ENCODE measurements at regions not wholly inside any gene's neighbourhood (a gene's known extent, or its start where the extent isn't known, plus 50 kb on each side); places are given as distances from the start of the nearest gene placed in this dataset.

- no peak for DNase-seq
- POLR2A ChIA-PET (ENCODE audit: partially characterized antibody): no interaction called here
- Mint-ChIP-seq H3K27ac (no peak overlapping the region), H3K9me3 (peaks cover 0 to 10% (median 0%) of the 10 kb centered on the region in 8 donors), H3K4me3 (no peak overlapping the region), H3K27me3 (no peaks in the 10 kb centered on the region), H3K36me3 (no peaks in the 10 kb centered on the region), H3K4me1 (no peaks in the 10 kb centered on the region)
- H3K36me3 ChIP-seq (ENCODE audit: insufficient read depth, low read length): no peaks in the 10 kb centered on the region
- no peaks in the 10 kb centered on the region for H3K9me3 ChIP-seq (ENCODE audit: control insufficient read depth in 1 of 2, low read length in 2 of 2)
- H3K27me3 ChIP-seq (ENCODE audit: insufficient read depth, low read length): no peaks in the 10 kb centered on the region
- H3K27ac ChIP-seq (ENCODE audit: low read depth, low read length): no peak overlapping the region
- CTCF ChIA-PET (ENCODE audit: partially characterized antibody): no interaction called here
- no peaks in the 10 kb centered on the region for H3K4me1 ChIP-seq (ENCODE audit: insufficient read depth, low read length)
- no peak overlapping the region for H3K4me3 ChIP-seq (ENCODE audit: low read length in 2 of 2)
- intact Hi-C loops (cut with micrococcal nuclease): no loop called here
Measured at GRCh38 chr9:118094387-118094786, 390.2 kb downstream of the TLR4 start.

DNA sequence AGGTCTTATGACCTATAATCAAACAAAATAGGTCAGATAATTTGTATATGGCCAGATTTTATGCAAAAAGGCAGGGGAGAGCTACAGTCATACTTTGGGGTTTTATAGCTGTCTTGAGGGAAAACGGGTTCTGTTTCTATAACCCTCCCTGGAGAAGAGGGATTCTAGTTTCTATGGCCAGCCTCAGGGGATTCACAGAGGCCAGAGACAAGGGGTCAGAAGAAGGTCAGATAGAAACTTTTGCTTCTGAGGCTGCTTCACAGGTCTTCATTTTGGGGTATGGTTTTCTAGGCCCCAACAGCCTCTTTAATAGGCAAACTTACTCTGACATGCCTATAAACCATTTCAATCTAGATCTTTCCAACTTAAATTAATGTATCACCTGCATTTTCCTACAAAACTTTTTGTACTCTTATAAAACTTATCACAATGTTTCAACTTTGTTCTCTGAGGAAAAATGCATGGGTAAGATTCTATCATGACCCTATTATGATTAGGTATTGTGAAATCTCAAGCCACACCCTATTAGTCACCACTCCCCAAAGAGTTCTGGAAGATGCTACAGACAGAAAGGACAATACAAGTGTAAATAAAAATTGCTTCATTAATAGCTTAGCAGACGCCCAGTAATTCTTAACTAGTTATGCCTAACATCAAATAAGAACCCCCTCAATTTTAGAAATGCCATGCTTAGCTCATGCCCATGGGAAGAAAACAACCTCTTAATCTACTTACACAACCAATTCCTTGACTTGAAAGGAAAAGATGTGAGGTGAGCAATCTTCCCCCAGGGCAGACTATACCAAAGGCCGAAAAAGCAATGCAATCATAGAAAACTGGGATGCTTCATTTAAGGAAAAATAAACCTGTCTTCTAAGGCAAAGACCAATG, 396.6 kb downstream of the TLR4 start:
- DNase-seq: no peak
- H3K9me3 ChIP-seq (ENCODE audit: control insufficient read depth in 1 of 2, low read length in 2 of 2): no peaks in the 10 kb centered on the region
- CTCF ChIA-PET (ENCODE audit: partially characterized antibody): no interaction called here
- H3K9me3 Mint-ChIP-seq: peaks cover 0 to 6% (median 2%) of the 10 kb centered on the region in 8 donors
- no peak overlapping the region for H3K27ac Mint-ChIP-seq
- no peaks in the 10 kb centered on the region for H3K36me3 Mint-ChIP-seq
- no peaks in the 10 kb centered on the region for H3K4me1 Mint-ChIP-seq
- no peak overlapping the region for H3K4me3 ChIP-seq (ENCODE audit: low read length in 2 of 2)
- H3K4me1 ChIP-seq (ENCODE audit: insufficient read depth, low read length): no peaks in the 10 kb centered on the region
- H3K27ac ChIP-seq (ENCODE audit: low read depth, low read length): no peak overlapping the region
- H3K36me3 ChIP-seq (ENCODE audit: insufficient read depth, low read length): no peaks in the 10 kb centered on the region
- H3K27me3 Mint-ChIP-seq: no peaks in the 10 kb centered on the region
- intact Hi-C loops (cut with micrococcal nuclease): no loop called here
- no peaks in the 10 kb centered on the region for H3K27me3 ChIP-seq (ENCODE audit: insufficient read depth, low read length)
- no peak overlapping the region for H3K4me3 Mint-ChIP-seq
- POLR2A ChIA-PET (ENCODE audit: partially characterized antibody): no interaction called here

DNA sequence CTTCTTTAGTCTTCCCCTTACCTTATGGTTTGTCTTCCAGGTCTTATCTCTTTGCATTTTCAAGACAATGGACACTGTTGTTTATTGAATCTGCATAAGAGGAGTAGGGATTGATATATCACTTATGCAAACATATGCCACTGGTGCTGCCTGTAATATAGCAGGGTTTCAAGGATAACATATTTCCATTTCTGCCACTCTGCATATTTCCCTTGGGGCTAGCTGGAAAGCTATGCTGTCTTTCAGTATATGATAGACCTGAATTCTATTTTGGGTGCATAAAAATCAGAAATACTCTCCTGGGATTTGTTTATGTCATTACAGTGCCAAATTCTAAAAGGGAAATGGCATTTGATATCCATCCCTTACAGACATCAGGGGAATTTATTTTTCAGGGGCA, 400.2 kb downstream of the TLR4 start:
- Mint-ChIP-seq H3K27ac (no peak overlapping the region), H3K4me3 (no peak overlapping the region), H3K9me3 (peaks cover 0 to 8% (median under 1%) of the 10 kb centered on the region in 8 donors), H3K36me3 (no peaks in the 10 kb centered on the region), H3K4me1 (no peaks in the 10 kb centered on the region), H3K27me3 (no peaks in the 10 kb centered on the region)
- Histone ChIP-seq H3K27me3 (ENCODE audit: insufficient read depth, low read length) (no peaks in the 10 kb centered on the region), H3K4me3 (ENCODE audit: low read length in 2 of 2) (no peak overlapping the region), H3K27ac (ENCODE audit: low read depth, low read length) (no peak overlapping the region), H3K4me1 (ENCODE audit: insufficient read depth, low read length) (no peaks in the 10 kb centered on the region), H3K36me3 (ENCODE audit: insufficient read depth, low read length) (no peaks in the 10 kb centered on the region), H3K9me3 (ENCODE audit: control insufficient read depth in 1 of 2, low read length in 2 of 2) (no peaks in the 10 kb centered on the region)
- ChIA-PET CTCF (ENCODE audit: partially characterized antibody) (no interaction called here), POLR2A (ENCODE audit: partially characterized antibody) (no interaction called here)
- intact Hi-C loops (cut with micrococcal nuclease): no loop called here
- DNase-seq: no peak

DNA sequence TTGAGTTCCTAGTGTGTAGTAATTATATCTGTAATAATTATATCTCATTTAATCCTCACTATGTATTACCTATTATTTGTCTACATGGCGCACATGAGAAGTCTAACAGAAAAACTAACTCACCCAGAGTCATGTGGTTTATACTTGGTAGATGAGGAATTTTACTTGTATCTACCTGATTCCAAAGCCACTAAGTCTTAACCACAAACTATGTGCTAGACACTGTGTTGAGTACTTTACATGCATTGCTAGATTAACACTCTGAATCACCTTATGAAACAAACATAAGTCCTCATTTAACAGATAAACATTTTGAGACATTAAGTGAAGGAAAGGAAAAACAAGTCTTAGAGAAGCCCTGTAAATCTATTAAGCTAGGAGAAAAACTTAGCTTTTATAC, 404.8 kb downstream of the TLR4 start:
- Histone ChIP-seq H3K4me1 (ENCODE audit: insufficient read depth, low read length) (no peaks in the 10 kb centered on the region), H3K27ac (ENCODE audit: low read depth, low read length) (no peak overlapping the region), H3K36me3 (ENCODE audit: insufficient read depth, low read length) (no peaks in the 10 kb centered on the region), H3K27me3 (ENCODE audit: insufficient read depth, low read length) (no peaks in the 10 kb centered on the region), H3K4me3 (ENCODE audit: low read length in 2 of 2) (no peak overlapping the region), H3K9me3 (ENCODE audit: control insufficient read depth in 1 of 2, low read length in 2 of 2) (no peaks in the 10 kb centered on the region)
- DNase-seq: no peak
- Mint-ChIP-seq H3K27ac (no peak overlapping the region), H3K36me3 (no peaks in the 10 kb centered on the region), H3K4me3 (no peak overlapping the region), H3K4me1 (no peaks in the 10 kb centered on the region), H3K27me3 (peaks cover 0 to 1% of the 10 kb centered on the region in 2 donors), H3K9me3 (peaks cover 0 to 8% (median 2%) of the 10 kb centered on the region in 8 donors)
- ChIA-PET CTCF (ENCODE audit: partially characterized antibody) (no interaction called here), POLR2A (ENCODE audit: partially characterized antibody) (interaction anchor here (0.8 kb wide), 1 partner anchor 89 kb away, joined by 3 read pairs; no protein-coding TSS in a partner anchor)
- intact Hi-C loops (cut with micrococcal nuclease): no loop called here

- Histone ChIP-seq H3K4me3 (ENCODE audit: low read length in 2 of 2) (no peak overlapping the region), H3K36me3 (ENCODE audit: insufficient read depth, low read length) (no peaks in the 10 kb centered on the region), H3K4me1 (ENCODE audit: insufficient read depth, low read length) (no peaks in the 10 kb centered on the region), H3K9me3 (ENCODE audit: control insufficient read depth in 1 of 2, low read length in 2 of 2) (no peaks in the 10 kb centered on the region), H3K27ac (ENCODE audit: low read depth, low read length) (no peak overlapping the region), H3K27me3 (ENCODE audit: insufficient read depth, low read length) (no peaks in the 10 kb centered on the region)
- ChIA-PET POLR2A (ENCODE audit: partially characterized antibody) (no interaction called here), CTCF (ENCODE audit: partially characterized antibody) (no interaction called here)
- intact Hi-C loops (cut with micrococcal nuclease): no loop called here
- Mint-ChIP-seq H3K27me3 (peaks cover 0 to 1% of the 10 kb centered on the region in 2 donors), H3K36me3 (no peaks in the 10 kb centered on the region), H3K4me3 (no peak overlapping the region), H3K9me3 (peaks cover 0 to 8% (median 2%) of the 10 kb centered on the region in 8 donors), H3K4me1 (no peaks in the 10 kb centered on the region), H3K27ac (no peak overlapping the region)
- DNase-seq: no peak
Measured at GRCh38 chr9:118109542-118109941, 405.3 kb downstream of the TLR4 start.

- no peaks in the 10 kb centered on the region for H3K4me1 Mint-ChIP-seq
- DNase-seq: no peak
- H3K27me3 Mint-ChIP-seq: no peaks in the 10 kb centered on the region
- no peak overlapping the region for H3K27ac Mint-ChIP-seq
- H3K9me3 Mint-ChIP-seq: peaks cover 0 to 5% (median 2%) of the 10 kb centered on the region in 8 donors
- ChIA-PET POLR2A (ENCODE audit: partially characterized antibody) (no interaction called here), CTCF (ENCODE audit: partially characterized antibody) (no interaction called here)
- Histone ChIP-seq H3K9me3 (ENCODE audit: control insufficient read depth in 1 of 2, low read length in 2 of 2) (no peaks in the 10 kb centered on the region), H3K4me3 (ENCODE audit: low read length in 2 of 2) (no peak overlapping the region), H3K36me3 (ENCODE audit: insufficient read depth, low read length) (no peaks in the 10 kb centered on the region), H3K27ac (ENCODE audit: low read depth, low read length) (no peak overlapping the region), H3K27me3 (ENCODE audit: insufficient read depth, low read length) (no peaks in the 10 kb centered on the region), H3K4me1 (ENCODE audit: insufficient read depth, low read length) (no peaks in the 10 kb centered on the region)
- peaks cover 0 to 3% of the 10 kb centered on the region in 2 donors for H3K36me3 Mint-ChIP-seq
- intact Hi-C loops (cut with micrococcal nuclease): no loop called here
- no peak overlapping the region for H3K4me3 Mint-ChIP-seq
Measured at GRCh38 chr9:118121361-118121760, 417.2 kb downstream of the TLR4 start.

DNA sequence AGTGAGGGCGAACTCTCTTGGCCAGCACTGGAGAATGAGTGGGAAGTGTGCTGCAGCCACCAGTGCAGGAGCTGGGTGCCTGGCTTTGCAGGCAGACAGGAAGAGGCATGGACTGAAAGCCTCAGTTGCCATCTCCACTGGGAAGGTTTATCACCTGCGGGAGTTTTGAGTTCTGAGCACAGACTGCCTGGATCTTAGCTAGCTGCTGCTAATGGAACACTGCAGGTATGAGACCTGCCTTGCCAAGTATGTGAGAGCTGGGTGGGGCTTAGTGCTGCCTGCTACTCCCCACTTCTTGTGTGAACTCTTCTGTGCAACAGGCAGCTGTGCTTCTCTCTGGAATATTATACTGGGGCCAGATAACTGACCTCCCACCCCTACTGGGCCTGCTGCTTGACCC, 424.1 kb downstream of the TLR4 start:
- intact Hi-C loops (cut with micrococcal nuclease): no loop called here
- no peaks in the 10 kb centered on the region for H3K27me3 ChIP-seq (ENCODE audit: insufficient read depth, low read length)
- Mint-ChIP-seq H3K27me3 (peaks cover 0 to 1% of the 10 kb centered on the region in 2 donors), H3K9me3 (peaks cover 0 to 15% (median 4%) of the 10 kb centered on the region in 8 donors), H3K36me3 (peaks cover 0 to 3% of the 10 kb centered on the region in 2 donors), H3K4me1 (no peaks in the 10 kb centered on the region), H3K27ac (no peak overlapping the region), H3K4me3 (no peak overlapping the region)
- no peak for DNase-seq
- CTCF ChIA-PET (ENCODE audit: partially characterized antibody): no interaction called here
- H3K4me1 ChIP-seq (ENCODE audit: insufficient read depth, low read length): no peaks in the 10 kb centered on the region
- no peak overlapping the region for H3K27ac ChIP-seq (ENCODE audit: low read depth, low read length)
- H3K9me3 ChIP-seq (ENCODE audit: control insufficient read depth in 1 of 2, low read length in 2 of 2): peaks cover 0 to 5% of the 10 kb centered on the region in 2 donors
- POLR2A ChIA-PET (ENCODE audit: partially characterized antibody): no interaction called here
- no peak overlapping the region for H3K4me3 ChIP-seq (ENCODE audit: low read length in 2 of 2)
- H3K36me3 ChIP-seq (ENCODE audit: insufficient read depth, low read length): no peaks in the 10 kb centered on the region

Data from CD4-positive, alpha-beta memory T cell (primary cell).